GM23338 (cell line): ENCODE measurements at regions not wholly inside any gene's neighbourhood (a gene's known extent, or its start where the extent isn't known, plus 50 kb on each side); places are given as distances from the start of the nearest gene placed in this dataset.

Source experiments
- EZH2 ChIP-seq: fragments of 200-600 bp; sonication (generic); IDR thresholded peaks from one replicate; pipeline ENCODE4 v1.8.0; 2017; ENCODE audit warnings: antibody characterized with exemption, mild to moderate bottlenecking, low read depth; ENCODE audit not compliant: unreplicated experiment
- EZH2phosphoT487 ChIP-seq: fragments of 200-600 bp; sonication (generic); IDR thresholded peaks from one replicate; pipeline ENCODE4 v1.8.1; 2018; ENCODE audit warnings: antibody characterized with exemption; ENCODE audit not compliant: unreplicated experiment
- POLR2AphosphoS5 ChIP-seq: IDR thresholded peaks from 2 replicates; pipeline ENCODE4 v1.6.1; 2016; ENCODE audit warnings: antibody characterized with exemption, low read depth
- TF ChIP-seq, protein P1 (sequence below), 2 experiments: fragments of 200-600 bp in 1 of 2; sonication (generic) in 1 of 2; conservative IDR thresholded peaks; 2 replicates each; pipeline versions ENCODE4 v1.5.1 to v1.6.1; 2016 to 2017; ENCODE audit warnings: antibody characterized with exemption in 2 of 2, low read depth in 2 of 2, mild to moderate bottlenecking in 2 of 2, moderate library complexity in 1 of 2
- TF ChIP-seq, protein P2 (sequence below): IDR thresholded peaks from one replicate; pipeline ENCODE4 v1.6.1; 2018; ENCODE audit warnings: antibody characterized with exemption; ENCODE audit not compliant: unreplicated experiment
- TF ChIP-seq, protein P3 (sequence below): IDR thresholded peaks from 2 replicates; pipeline ENCODE4 v1.6.1; 2016; ENCODE audit warnings: antibody characterized with exemption

DNA sequence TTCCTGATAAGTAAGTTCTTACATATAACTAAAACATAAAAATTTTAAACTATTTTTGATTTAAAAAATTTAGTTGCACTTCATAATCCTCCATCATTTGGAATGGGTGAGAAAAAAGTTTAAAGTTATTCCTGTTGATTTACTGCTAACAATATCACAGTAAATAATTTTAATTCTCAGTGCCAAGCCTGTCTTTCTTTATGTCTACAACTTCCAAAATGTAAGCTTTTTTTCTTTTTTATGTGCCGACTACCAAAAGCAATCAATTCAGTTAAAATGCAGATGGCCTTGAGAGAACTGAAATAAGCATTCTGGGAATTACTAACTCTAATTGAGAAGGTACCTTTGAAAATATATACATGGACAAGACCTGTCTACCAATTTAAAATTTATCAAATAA, 1224.3 kb upstream of the B3GALT2 start:
- TF ChIP-seq, protein P1, sequence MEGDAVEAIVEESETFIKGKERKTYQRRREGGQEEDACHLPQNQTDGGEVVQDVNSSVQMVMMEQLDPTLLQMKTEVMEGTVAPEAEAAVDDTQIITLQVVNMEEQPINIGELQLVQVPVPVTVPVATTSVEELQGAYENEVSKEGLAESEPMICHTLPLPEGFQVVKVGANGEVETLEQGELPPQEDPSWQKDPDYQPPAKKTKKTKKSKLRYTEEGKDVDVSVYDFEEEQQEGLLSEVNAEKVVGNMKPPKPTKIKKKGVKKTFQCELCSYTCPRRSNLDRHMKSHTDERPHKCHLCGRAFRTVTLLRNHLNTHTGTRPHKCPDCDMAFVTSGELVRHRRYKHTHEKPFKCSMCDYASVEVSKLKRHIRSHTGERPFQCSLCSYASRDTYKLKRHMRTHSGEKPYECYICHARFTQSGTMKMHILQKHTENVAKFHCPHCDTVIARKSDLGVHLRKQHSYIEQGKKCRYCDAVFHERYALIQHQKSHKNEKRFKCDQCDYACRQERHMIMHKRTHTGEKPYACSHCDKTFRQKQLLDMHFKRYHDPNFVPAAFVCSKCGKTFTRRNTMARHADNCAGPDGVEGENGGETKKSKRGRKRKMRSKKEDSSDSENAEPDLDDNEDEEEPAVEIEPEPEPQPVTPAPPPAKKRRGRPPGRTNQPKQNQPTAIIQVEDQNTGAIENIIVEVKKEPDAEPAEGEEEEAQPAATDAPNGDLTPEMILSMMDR (conservative IDR thresholded peaks at IDR 0.05; ENCODE audit: low read depth in 2 of 2), result no peak
- TF ChIP-seq, protein P2, sequence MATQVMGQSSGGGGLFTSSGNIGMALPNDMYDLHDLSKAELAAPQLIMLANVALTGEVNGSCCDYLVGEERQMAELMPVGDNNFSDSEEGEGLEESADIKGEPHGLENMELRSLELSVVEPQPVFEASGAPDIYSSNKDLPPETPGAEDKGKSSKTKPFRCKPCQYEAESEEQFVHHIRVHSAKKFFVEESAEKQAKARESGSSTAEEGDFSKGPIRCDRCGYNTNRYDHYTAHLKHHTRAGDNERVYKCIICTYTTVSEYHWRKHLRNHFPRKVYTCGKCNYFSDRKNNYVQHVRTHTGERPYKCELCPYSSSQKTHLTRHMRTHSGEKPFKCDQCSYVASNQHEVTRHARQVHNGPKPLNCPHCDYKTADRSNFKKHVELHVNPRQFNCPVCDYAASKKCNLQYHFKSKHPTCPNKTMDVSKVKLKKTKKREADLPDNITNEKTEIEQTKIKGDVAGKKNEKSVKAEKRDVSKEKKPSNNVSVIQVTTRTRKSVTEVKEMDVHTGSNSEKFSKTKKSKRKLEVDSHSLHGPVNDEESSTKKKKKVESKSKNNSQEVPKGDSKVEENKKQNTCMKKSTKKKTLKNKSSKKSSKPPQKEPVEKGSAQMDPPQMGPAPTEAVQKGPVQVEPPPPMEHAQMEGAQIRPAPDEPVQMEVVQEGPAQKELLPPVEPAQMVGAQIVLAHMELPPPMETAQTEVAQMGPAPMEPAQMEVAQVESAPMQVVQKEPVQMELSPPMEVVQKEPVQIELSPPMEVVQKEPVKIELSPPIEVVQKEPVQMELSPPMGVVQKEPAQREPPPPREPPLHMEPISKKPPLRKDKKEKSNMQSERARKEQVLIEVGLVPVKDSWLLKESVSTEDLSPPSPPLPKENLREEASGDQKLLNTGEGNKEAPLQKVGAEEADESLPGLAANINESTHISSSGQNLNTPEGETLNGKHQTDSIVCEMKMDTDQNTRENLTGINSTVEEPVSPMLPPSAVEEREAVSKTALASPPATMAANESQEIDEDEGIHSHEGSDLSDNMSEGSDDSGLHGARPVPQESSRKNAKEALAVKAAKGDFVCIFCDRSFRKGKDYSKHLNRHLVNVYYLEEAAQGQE, result no peak
- no peak for TF ChIP-seq EZH2phosphoT487
- TF ChIP-seq EZH2, result no peak
- TF ChIP-seq POLR2AphosphoS5, result no peak
- TF ChIP-seq, protein P3, sequence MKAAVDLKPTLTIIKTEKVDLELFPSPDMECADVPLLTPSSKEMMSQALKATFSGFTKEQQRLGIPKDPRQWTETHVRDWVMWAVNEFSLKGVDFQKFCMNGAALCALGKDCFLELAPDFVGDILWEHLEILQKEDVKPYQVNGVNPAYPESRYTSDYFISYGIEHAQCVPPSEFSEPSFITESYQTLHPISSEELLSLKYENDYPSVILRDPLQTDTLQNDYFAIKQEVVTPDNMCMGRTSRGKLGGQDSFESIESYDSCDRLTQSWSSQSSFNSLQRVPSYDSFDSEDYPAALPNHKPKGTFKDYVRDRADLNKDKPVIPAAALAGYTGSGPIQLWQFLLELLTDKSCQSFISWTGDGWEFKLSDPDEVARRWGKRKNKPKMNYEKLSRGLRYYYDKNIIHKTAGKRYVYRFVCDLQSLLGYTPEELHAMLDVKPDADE, result no peak
